ENCODE measurements at regions not wholly inside any gene's neighbourhood (a gene's known extent, or its start where the extent isn't known, plus 50 kb on each side); places are given as distances from the start of the nearest gene placed in this dataset.

DNA sequence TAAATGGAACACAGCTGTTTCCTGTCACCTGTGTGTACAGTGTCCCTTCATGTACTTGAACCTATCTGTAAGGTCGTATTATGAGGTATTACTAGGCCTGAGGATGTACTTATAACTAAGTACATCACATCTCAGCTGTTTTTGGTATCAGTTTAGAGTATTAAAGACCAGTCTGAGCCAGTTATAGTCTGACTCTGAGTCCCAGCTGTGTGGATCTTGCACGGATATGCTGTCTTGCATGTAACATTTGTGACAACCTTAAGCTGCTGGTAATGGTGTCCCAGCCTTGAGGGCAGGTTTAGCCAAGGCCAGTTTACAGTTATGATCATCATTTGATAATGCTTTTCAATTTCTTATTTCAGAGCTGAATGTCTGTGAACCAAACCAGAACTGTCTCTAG, 496.3 kb downstream of the SLC4A3 start:
- TF ChIP-seq, protein P1, sequence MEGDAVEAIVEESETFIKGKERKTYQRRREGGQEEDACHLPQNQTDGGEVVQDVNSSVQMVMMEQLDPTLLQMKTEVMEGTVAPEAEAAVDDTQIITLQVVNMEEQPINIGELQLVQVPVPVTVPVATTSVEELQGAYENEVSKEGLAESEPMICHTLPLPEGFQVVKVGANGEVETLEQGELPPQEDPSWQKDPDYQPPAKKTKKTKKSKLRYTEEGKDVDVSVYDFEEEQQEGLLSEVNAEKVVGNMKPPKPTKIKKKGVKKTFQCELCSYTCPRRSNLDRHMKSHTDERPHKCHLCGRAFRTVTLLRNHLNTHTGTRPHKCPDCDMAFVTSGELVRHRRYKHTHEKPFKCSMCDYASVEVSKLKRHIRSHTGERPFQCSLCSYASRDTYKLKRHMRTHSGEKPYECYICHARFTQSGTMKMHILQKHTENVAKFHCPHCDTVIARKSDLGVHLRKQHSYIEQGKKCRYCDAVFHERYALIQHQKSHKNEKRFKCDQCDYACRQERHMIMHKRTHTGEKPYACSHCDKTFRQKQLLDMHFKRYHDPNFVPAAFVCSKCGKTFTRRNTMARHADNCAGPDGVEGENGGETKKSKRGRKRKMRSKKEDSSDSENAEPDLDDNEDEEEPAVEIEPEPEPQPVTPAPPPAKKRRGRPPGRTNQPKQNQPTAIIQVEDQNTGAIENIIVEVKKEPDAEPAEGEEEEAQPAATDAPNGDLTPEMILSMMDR (IDR thresholded peaks at IDR 0.05): no peak
- TF ChIP-seq POLR2AphosphoS5 (IDR thresholded peaks at IDR 0.05) (no peak), POLR2A (IDR thresholded peaks at IDR 0.05) (no peak)
